WTC11 (cell line): ENCODE measurements at regions not wholly inside any gene's neighbourhood (a gene's known extent, or its start where the extent isn't known, plus 50 kb on each side); places are given as distances from the start of the nearest gene placed in this dataset.

ENCODE experiments used
- ESRRA ChIP-seq: sonication (generic); formaldehyde crosslinking; IDR thresholded peaks from 2 replicates; pipeline ENCODE4 v1.8.1; 2022; ENCODE audit warnings: mild to moderate bottlenecking, missing genetic modification reagents, borderline replicate concordance
- FOXJ3 ChIP-seq: sonication (generic); formaldehyde crosslinking; IDR thresholded peaks from 2 replicates; pipeline ENCODE4 v1.9.0; 2021; ENCODE audit warnings: missing genetic modification reagents, mild to moderate bottlenecking, borderline replicate concordance
- SOX15 ChIP-seq: fragments of 250-450 bp; sonication (Bioruptor Pico); IDR thresholded peaks from 2 replicates; pipeline ENCODE4 v1.9.0; 2021; ENCODE audit warnings: mild to moderate bottlenecking
- TEAD1 ChIP-seq: sonication (generic); formaldehyde crosslinking; IDR thresholded peaks from 2 replicates; pipeline ENCODE4 v1.8.0; 2022; ENCODE audit warnings: mild to moderate bottlenecking, missing genetic modification reagents
- ZNF317 ChIP-seq: sonication (generic); formaldehyde crosslinking; IDR thresholded peaks from 2 replicates; pipeline ENCODE4 v1.8.1; 2023; ENCODE audit warnings: low read depth, mild to moderate bottlenecking, moderate library complexity, missing genetic modification reagents, borderline replicate concordance
- ZNF423 ChIP-seq: fragments of 250-450 bp; sonication (Bioruptor Pico); IDR thresholded peaks from 2 replicates; pipeline ENCODE4 v2.1.2; 2022; ENCODE audit warnings: mild to moderate bottlenecking, moderate library complexity
- TF ChIP-seq, protein P1 (sequence below): sonication (generic); formaldehyde crosslinking; IDR thresholded peaks from 2 replicates; pipeline ENCODE4 v1.8.1; 2023; ENCODE audit warnings: mild to moderate bottlenecking, missing genetic modification reagents, borderline replicate concordance
- TF ChIP-seq, protein P2 (sequence below): sonication (generic); formaldehyde crosslinking; IDR thresholded peaks from 2 replicates; pipeline ENCODE4 v1.8.0; 2023; ENCODE audit warnings: missing genetic modification reagents
- TF ChIP-seq, protein P3 (sequence below): sonication (generic); formaldehyde crosslinking; IDR thresholded peaks from 2 replicates; pipeline ENCODE4 v1.8.0; 2022; ENCODE audit warnings: mild to moderate bottlenecking, missing genetic modification reagents
- TF ChIP-seq, protein P4 (sequence below): fragments of 200-600 bp; IDR thresholded peaks from 2 replicates; pipeline ENCODE4 v1.8.0; 2022; ENCODE audit warnings: antibody characterized with exemption

DNA sequence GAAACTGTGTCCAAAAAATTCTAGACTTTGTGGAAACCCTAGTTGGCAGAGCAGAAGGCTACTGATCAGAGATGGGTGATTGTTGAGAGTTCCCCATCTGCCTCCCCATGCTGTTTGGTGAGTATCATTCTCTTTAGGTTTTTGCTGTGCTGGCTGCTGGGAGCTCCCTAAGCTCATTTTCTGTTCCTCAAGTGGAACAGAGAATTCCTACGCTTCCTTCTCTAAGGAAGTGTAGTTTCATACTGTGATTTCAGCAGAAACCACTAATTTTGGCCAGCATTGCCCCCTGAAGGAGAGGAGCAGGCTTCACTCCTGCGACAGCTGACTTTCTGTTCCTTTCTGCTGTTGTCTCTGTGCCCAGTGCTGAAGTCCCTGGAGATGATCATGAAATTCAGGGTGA is 355.3 kb upstream of the NPVF start:
- TF ChIP-seq, protein P1, sequence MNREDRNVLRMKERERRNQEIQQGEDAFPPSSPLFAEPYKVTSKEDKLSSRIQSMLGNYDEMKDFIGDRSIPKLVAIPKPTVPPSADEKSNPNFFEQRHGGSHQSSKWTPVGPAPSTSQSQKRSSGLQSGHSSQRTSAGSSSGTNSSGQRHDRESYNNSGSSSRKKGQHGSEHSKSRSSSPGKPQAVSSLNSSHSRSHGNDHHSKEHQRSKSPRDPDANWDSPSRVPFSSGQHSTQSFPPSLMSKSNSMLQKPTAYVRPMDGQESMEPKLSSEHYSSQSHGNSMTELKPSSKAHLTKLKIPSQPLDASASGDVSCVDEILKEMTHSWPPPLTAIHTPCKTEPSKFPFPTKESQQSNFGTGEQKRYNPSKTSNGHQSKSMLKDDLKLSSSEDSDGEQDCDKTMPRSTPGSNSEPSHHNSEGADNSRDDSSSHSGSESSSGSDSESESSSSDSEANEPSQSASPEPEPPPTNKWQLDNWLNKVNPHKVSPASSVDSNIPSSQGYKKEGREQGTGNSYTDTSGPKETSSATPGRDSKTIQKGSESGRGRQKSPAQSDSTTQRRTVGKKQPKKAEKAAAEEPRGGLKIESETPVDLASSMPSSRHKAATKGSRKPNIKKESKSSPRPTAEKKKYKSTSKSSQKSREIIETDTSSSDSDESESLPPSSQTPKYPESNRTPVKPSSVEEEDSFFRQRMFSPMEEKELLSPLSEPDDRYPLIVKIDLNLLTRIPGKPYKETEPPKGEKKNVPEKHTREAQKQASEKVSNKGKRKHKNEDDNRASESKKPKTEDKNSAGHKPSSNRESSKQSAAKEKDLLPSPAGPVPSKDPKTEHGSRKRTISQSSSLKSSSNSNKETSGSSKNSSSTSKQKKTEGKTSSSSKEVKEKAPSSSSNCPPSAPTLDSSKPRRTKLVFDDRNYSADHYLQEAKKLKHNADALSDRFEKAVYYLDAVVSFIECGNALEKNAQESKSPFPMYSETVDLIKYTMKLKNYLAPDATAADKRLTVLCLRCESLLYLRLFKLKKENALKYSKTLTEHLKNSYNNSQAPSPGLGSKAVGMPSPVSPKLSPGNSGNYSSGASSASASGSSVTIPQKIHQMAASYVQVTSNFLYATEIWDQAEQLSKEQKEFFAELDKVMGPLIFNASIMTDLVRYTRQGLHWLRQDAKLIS (CRISPR knock-in tag): no peak
- TF ChIP-seq ZNF423 (CRISPR knock-in tag) (no peak), FOXJ3 (CRISPR knock-in tag) (no peak), TEAD1 (CRISPR knock-in tag) (no peak), ESRRA (no peak), ZNF317 (no peak), SOX15 (CRISPR knock-in tag) (no peak)
- TF ChIP-seq, protein P2, sequence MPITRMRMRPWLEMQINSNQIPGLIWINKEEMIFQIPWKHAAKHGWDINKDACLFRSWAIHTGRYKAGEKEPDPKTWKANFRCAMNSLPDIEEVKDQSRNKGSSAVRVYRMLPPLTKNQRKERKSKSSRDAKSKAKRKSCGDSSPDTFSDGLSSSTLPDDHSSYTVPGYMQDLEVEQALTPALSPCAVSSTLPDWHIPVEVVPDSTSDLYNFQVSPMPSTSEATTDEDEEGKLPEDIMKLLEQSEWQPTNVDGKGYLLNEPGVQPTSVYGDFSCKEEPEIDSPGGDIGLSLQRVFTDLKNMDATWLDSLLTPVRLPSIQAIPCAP (CRISPR knock-in tag): no peak
- TF ChIP-seq, protein P3, sequence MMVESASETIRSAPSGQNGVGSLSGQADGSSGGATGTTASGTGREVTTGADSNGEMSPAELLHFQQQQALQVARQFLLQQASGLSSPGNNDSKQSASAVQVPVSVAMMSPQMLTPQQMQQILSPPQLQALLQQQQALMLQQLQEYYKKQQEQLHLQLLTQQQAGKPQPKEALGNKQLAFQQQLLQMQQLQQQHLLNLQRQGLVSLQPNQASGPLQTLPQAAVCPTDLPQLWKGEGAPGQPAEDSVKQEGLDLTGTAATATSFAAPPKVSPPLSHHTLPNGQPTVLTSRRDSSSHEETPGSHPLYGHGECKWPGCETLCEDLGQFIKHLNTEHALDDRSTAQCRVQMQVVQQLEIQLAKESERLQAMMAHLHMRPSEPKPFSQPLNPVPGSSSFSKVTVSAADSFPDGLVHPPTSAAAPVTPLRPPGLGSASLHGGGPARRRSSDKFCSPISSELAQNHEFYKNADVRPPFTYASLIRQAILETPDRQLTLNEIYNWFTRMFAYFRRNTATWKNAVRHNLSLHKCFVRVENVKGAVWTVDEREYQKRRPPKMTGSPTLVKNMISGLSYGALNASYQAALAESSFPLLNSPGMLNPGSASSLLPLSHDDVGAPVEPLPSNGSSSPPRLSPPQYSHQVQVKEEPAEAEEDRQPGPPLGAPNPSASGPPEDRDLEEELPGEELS (CRISPR knock-in tag): no peak
- TF ChIP-seq, protein P4, sequence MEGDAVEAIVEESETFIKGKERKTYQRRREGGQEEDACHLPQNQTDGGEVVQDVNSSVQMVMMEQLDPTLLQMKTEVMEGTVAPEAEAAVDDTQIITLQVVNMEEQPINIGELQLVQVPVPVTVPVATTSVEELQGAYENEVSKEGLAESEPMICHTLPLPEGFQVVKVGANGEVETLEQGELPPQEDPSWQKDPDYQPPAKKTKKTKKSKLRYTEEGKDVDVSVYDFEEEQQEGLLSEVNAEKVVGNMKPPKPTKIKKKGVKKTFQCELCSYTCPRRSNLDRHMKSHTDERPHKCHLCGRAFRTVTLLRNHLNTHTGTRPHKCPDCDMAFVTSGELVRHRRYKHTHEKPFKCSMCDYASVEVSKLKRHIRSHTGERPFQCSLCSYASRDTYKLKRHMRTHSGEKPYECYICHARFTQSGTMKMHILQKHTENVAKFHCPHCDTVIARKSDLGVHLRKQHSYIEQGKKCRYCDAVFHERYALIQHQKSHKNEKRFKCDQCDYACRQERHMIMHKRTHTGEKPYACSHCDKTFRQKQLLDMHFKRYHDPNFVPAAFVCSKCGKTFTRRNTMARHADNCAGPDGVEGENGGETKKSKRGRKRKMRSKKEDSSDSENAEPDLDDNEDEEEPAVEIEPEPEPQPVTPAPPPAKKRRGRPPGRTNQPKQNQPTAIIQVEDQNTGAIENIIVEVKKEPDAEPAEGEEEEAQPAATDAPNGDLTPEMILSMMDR: no peak
